ENCODE measurements at regions not wholly inside any gene's neighbourhood (a gene's known extent, or its start where the extent isn't known, plus 50 kb on each side); places are given as distances from the start of the nearest gene placed in this dataset.
A peak's percentile ranks its signal among the peaks of the same experiment; 100 is the strongest.

DNA sequence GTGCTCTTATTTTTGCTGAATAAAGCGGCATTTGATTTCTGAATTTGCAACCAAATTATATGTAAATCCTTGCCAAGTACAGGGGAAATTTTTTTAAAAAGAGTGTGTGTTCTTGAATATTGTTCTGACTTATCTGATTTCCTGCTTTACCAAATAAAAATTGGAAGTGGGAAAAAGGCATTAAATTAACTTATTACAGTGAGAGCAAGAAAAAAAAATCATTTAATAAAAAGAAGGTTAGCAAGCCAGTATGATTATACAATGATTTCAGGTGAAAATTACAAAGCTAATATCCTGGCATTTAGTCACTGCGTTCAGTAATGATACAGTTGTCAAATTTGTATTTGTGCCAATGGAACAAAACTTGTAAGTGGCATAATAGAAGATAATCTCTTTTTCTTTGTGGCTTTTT is 82.1 kb upstream of the PPARA start:
- H3K27me3 ChIP-seq: no peaks in the 10 kb centered on the region
- H3K4me1 ChIP-seq (ENCODE audit: insufficient read depth): peaks cover 8% of the 10 kb centered on the region
- 10 to 22% (median 12%) methylated on average over 2 of the region's 2 CpGs for WGBS, 3 donors
- intact Hi-C loops (cut with DNase I): no loop called here
- no peak overlapping the region for H3K4me3 ChIP-seq
- no peaks in the 10 kb centered on the region for H3K36me3 ChIP-seq
- TF ChIP-seq EP300 (IDR thresholded peaks at IDR 0.05) (no peak), POLR2A (IDR thresholded peaks at IDR 0.05) (no peak)
- TF ChIP-seq, protein P1, sequence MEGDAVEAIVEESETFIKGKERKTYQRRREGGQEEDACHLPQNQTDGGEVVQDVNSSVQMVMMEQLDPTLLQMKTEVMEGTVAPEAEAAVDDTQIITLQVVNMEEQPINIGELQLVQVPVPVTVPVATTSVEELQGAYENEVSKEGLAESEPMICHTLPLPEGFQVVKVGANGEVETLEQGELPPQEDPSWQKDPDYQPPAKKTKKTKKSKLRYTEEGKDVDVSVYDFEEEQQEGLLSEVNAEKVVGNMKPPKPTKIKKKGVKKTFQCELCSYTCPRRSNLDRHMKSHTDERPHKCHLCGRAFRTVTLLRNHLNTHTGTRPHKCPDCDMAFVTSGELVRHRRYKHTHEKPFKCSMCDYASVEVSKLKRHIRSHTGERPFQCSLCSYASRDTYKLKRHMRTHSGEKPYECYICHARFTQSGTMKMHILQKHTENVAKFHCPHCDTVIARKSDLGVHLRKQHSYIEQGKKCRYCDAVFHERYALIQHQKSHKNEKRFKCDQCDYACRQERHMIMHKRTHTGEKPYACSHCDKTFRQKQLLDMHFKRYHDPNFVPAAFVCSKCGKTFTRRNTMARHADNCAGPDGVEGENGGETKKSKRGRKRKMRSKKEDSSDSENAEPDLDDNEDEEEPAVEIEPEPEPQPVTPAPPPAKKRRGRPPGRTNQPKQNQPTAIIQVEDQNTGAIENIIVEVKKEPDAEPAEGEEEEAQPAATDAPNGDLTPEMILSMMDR (IDR thresholded peaks at IDR 0.05): no peak
- peak overlapping the region; percentile 99 to 100 for H3K27ac ChIP-seq
- H3K9me3 ChIP-seq: no peaks in the 10 kb centered on the region
- peak in 1 of 5 donors; percentile 0 for DNase-seq

DNA sequence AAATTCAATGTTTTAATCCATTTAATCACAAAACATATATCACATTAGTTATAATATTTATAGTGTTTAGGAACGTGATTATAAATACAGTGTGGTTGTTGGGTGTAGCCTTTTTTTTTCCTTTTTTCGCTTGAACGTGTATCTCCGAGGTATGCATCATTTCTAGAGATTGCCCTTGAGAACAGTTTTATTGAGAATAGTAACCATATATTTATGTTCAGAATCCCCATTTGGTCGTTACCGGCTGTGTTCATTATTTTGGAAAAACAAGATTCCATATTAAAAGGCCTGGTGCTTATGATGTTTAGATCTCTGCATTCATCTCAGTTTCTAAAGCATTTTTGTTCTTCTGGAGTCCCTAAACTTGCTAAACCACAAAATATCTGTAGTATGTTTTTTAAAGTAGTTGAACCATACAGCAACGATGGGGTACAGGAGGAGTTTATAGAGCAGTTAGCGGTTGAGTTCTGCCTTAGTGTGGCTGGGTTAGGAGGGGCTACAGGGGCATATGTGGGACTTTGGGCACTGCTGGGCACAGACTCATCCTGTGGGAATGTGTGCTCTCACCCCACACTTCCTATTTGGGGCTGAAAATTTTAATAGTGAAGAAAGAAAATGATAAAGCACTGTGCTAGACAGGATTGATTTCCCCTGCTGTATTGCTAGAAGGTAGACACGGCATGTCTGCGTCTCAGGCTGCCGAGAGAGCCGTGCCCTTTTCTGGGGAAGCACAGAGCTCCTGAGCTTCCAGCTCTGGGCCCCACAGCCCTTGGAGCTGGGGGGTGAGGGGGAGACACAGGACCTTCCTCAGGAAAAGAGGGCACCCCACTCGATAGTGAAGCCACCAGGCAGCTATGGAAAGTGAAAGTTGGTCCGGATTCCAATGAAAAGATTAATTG is 81.5 kb upstream of the PPARA start:
- WGBS, 3 donors: 2 to 3% (median 3%) methylated on average over 14 of the region's 14 CpGs
- H3K4me3 ChIP-seq: peak overlapping the region; percentile 85
- DNase-seq: peak in 3 of 5 donors; percentile 38 to 57 (median 46)
- H3K4me1 ChIP-seq (ENCODE audit: insufficient read depth): peaks cover 3% of the 10 kb centered on the region
- peak overlapping the region; percentile 99 to 100 for H3K27ac ChIP-seq
- no peaks in the 10 kb centered on the region for H3K9me3 ChIP-seq
- no peaks in the 10 kb centered on the region for H3K27me3 ChIP-seq
- intact Hi-C loops (cut with DNase I): no loop called here
- TF ChIP-seq POLR2A (IDR thresholded peaks at IDR 0.05): no peak
- no peak for TF ChIP-seq EP300 (IDR thresholded peaks at IDR 0.05)
- TF ChIP-seq, protein P1 (IDR thresholded peaks at IDR 0.05): no peak
- H3K36me3 ChIP-seq: no peaks in the 10 kb centered on the region

DNA sequence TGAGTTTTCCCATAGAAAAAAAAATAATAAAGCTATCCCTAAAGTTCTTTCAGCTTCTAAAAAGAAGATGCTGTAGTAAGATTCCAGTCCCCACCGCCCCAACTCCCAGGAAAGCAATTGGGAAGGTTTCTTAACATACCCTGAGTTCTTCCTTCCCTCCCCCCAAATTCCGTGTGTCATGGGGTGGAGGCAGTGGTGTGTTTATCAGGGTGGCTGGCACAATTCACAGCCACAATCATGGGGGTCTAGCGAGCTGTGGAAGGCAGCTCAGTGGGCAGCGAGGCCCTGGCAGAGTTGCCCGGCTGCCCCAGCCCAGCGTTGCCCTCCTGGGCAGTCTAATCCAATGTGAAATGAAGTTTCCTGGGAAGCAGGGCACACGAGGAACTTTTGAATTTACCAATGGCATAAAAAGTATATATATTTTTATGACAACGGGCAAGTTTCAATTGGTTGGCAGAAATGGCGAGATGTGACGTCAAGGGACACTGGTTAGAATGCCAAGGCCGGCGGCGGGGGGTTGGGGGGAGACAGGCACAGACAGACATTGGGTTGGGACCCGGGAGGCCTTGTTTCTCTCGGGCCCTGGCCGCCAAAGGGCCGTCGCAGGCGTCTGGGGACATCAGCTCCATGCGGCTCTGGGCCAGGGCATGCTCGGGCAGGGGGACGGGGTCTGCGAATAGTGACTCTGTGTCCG is 80.7 kb upstream of the PPARA start:
- TF ChIP-seq, protein P1 (IDR thresholded peaks at IDR 0.05): no peak
- TF ChIP-seq POLR2A (IDR thresholded peaks at IDR 0.05) (peak; percentile 76), EP300 (IDR thresholded peaks at IDR 0.05) (peak; percentile 7)
- Histone ChIP-seq H3K4me3 (peak overlapping the region; percentile 85), H3K36me3 (no peaks in the 10 kb centered on the region), H3K9me3 (no peaks in the 10 kb centered on the region), H3K4me1 (ENCODE audit: insufficient read depth) (peaks cover under 1% of the 10 kb centered on the region), H3K27me3 (no peaks in the 10 kb centered on the region), H3K27ac (peak overlapping the region; percentile 99 to 100)
- DNase-seq: peak in 4 of 5 donors; percentile 91 to 94 (median 92)
- intact Hi-C loops (cut with DNase I): loop anchor here in 3 of 4 donors (2.0 to 10.0 kb wide), 3 partner anchors 55 to 57 kb away; no protein-coding TSS in a partner anchor
- 0 to 2% (median 1%) methylated on average over 23 to 24 of the region's 24 CpGs for WGBS, 3 donors

DNA sequence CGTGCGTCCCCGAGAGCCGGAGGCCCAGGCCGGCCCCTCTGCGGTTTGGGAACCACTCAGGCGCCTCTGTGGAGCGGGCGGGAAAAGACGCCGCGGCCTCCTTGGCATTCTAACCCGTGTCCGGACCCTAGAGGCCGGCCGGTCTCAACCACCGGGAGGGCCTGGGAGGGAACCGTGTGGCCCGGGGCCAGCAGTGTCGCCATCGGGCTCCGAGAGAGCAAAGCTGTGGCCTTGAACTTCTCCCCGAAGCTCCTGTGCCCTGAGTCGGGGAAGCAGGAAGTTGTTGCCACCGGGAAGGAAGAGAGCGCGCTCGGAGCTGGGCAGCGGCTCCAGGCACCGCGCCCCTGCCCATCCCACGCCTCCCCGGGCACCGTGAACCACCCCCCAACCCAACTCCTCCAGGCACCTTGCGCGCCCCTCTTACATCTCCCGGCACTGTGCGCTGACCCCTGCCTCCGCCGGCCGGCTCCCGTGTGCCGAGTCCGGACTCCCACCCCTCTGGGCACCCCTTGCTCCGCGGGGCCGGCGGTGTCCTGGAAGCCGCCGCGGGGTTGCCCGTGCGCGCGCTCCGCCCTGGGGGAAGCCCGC is 80.0 kb upstream of the PPARA start:
- peak in 4 of 5 donors; percentile 85 to 92 (median 92) for DNase-seq
- no peaks in the 10 kb centered on the region for H3K9me3 ChIP-seq
- H3K4me1 ChIP-seq (ENCODE audit: insufficient read depth): peaks cover 3% of the 10 kb centered on the region
- H3K36me3 ChIP-seq: no peaks in the 10 kb centered on the region
- intact Hi-C loops (cut with DNase I): loop anchor here in 3 of 4 donors (2.0 to 10.0 kb wide), 3 partner anchors 56 to 58 kb away; no protein-coding TSS in a partner anchor
- TF ChIP-seq EP300 (IDR thresholded peaks at IDR 0.05) (no peak), POLR2A (IDR thresholded peaks at IDR 0.05) (no peak)
- TF ChIP-seq, protein P1 (IDR thresholded peaks at IDR 0.05): no peak
- H3K4me3 ChIP-seq: peak overlapping the region; percentile 85
- H3K27me3 ChIP-seq: no peaks in the 10 kb centered on the region
- 0 to 1% (median 0%) methylated on average over 38 to 57 of the region's 57 CpGs for WGBS, 3 donors
- peak overlapping the region; percentile 99 to 100 for H3K27ac ChIP-seq

Measured in ovary (tissue), 7 donors.